Vagina (tissue), 2 donors: ENCODE measurements at regions not wholly inside any gene's neighbourhood (a gene's known extent, or its start where the extent isn't known, plus 50 kb on each side); places are given as distances from the start of the nearest gene placed in this dataset.

Experiments
- POLR2A ChIP-seq, 2 donors: fragments of 450-650 bp; IDR thresholded peaks; one replicate each; pipeline ENCODE4 v1.6.1; 2017; ENCODE audit warnings: antibody characterized with exemption in 2 of 2, mild to moderate bottlenecking in 2 of 2, moderate library complexity in 2 of 2
- POLR2AphosphoS5 ChIP-seq, 2 donors: sonication (generic); formaldehyde crosslinking; IDR thresholded peaks; one replicate each; pipeline ENCODE4 v1.9.0; 2017; ENCODE audit warnings: antibody characterized with exemption in 2 of 2, mild to moderate bottlenecking in 2 of 2, low read depth in 1 of 2; ENCODE audit not compliant: insufficient read depth in 1 of 2
- TF ChIP-seq, protein P1 (sequence below), 3 experiments: fragments of 450-650 bp in 2 of 3; fragments of 200-600 bp in 1 of 3; sonication (generic) in 1 of 3; IDR thresholded peaks; one replicate each; pipeline ENCODE4 v1.5.1; 2017 to 2019; ENCODE audit warnings: antibody characterized with exemption in 3 of 3, mild to moderate bottlenecking in 2 of 3, moderate library complexity in 2 of 3

DNA sequence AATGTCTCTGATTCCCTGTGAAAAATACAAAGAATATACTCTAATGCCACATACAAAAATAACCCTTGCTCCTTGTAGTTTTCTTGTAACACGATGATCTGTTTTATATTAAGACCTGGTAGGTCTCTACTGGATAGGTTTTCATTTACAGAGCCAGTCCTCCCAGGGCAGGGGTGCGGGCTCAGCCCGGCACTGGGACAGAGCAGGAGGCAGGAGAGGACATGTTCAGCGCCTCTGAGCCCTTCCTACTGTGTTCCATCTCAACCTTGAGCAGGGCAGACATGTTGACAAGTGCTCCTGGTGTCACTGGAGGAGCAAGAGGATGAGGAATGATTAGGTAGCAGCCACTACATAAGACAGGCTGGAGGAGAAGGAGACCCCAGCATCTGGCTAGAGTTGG is 335.5 kb downstream of the INSIG2 start:
- TF ChIP-seq, protein P1, sequence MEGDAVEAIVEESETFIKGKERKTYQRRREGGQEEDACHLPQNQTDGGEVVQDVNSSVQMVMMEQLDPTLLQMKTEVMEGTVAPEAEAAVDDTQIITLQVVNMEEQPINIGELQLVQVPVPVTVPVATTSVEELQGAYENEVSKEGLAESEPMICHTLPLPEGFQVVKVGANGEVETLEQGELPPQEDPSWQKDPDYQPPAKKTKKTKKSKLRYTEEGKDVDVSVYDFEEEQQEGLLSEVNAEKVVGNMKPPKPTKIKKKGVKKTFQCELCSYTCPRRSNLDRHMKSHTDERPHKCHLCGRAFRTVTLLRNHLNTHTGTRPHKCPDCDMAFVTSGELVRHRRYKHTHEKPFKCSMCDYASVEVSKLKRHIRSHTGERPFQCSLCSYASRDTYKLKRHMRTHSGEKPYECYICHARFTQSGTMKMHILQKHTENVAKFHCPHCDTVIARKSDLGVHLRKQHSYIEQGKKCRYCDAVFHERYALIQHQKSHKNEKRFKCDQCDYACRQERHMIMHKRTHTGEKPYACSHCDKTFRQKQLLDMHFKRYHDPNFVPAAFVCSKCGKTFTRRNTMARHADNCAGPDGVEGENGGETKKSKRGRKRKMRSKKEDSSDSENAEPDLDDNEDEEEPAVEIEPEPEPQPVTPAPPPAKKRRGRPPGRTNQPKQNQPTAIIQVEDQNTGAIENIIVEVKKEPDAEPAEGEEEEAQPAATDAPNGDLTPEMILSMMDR (IDR thresholded peaks at IDR 0.05): no peak
- no peak for TF ChIP-seq POLR2AphosphoS5 (IDR thresholded peaks at IDR 0.05; ENCODE audit: insufficient read depth in 1 of 2, low read depth in 1 of 2)
- TF ChIP-seq POLR2A (IDR thresholded peaks at IDR 0.05): no peak
